HK-2 (cell line): ENCODE measurements at regions not wholly inside any gene's neighbourhood (a gene's known extent, or its start where the extent isn't known, plus 50 kb on each side); places are given as distances from the start of the nearest gene placed in this dataset.

Experiments
- DNase-seq: peaks from one replicate; pipeline ENCODE4 v3.0.0-alpha.2; 2018; ENCODE audit not compliant: unreplicated experiment

GRCh38 chr6:9405825-9406224 lies 970.5 kb upstream of the SLC35B3 start:
- DNase-seq, result no peak

GRCh38 chr6:9405369-9405768 lies 970.0 kb upstream of the SLC35B3 start:
- no peak for DNase-seq

- no peak for DNase-seq
These were observed 969.2 kb upstream of the SLC35B3 start for GRCh38 chr6:9404351-9405146.

- no peak for DNase-seq
These were observed 968.4 kb upstream of the SLC35B3 start for GRCh38 chr6:9403736-9404135.

- no peak for DNase-seq
These were observed 966.6 kb upstream of the SLC35B3 start for GRCh38 chr6:9401960-9402359.

- no peak for DNase-seq
These were observed 964.6 kb upstream of the SLC35B3 start for GRCh38 chr6:9399916-9400315.

GRCh38 chr6:9398767-9399373 lies 963.5 kb upstream of the SLC35B3 start:
- no peak for DNase-seq

GRCh38 chr6:9398071-9398766 lies 962.9 kb upstream of the SLC35B3 start:
- peak; percentile 10 for DNase-seq

GRCh38 chr6:9388596-9388995 lies 953.3 kb upstream of the SLC35B3 start:
- DNase-seq, result no peak

- no peak for DNase-seq
These were observed 945.2 kb upstream of the SLC35B3 start for GRCh38 chr6:9380568-9380967.

GRCh38 chr6:9373308-9373707 lies 938.0 kb upstream of the SLC35B3 start:
- DNase-seq, result no peak

- no peak for DNase-seq
These were observed 935.1 kb upstream of the SLC35B3 start for GRCh38 chr6:9370480-9370879.

- no peak for DNase-seq
These were observed 930.0 kb upstream of the SLC35B3 start for GRCh38 chr6:9365378-9365777.

- no peak for DNase-seq
These were observed 926.4 kb upstream of the SLC35B3 start for GRCh38 chr6:9361749-9362148.

GRCh38 chr6:9360881-9361280 lies 925.5 kb upstream of the SLC35B3 start:
- no peak for DNase-seq

- no peak for DNase-seq
These were observed 912.3 kb upstream of the SLC35B3 start for GRCh38 chr6:9347608-9348007.

- DNase-seq, result no peak
These were observed 911.6 kb upstream of the SLC35B3 start for GRCh38 chr6:9346923-9347322.

- DNase-seq, result no peak
These were observed 900.1 kb upstream of the SLC35B3 start for GRCh38 chr6:9335431-9335830.

- DNase-seq, result no peak
These were observed 899.6 kb upstream of the SLC35B3 start for GRCh38 chr6:9334979-9335378.

- DNase-seq, result no peak
These were observed 897.0 kb upstream of the SLC35B3 start for GRCh38 chr6:9332241-9332780.

- no peak for DNase-seq
These were observed 881.5 kb upstream of the SLC35B3 start for GRCh38 chr6:9316831-9317230.

GRCh38 chr6:9315966-9316650 lies 880.8 kb upstream of the SLC35B3 start:
- DNase-seq, result no peak
